SK-N-SH (cell line): ENCODE measurements at regions not wholly inside any gene's neighbourhood (a gene's known extent, or its start where the extent isn't known, plus 50 kb on each side); places are given as distances from the start of the nearest gene placed in this dataset.

ENCODE experiments used
- CTCF ChIA-PET: fragments of 300-600, 350-600 bp; formaldehyde crosslinking; extraction: SDS; loops from one replicate; lab custom pipeline; 2021; lab: Yijun Ruan, JAX
- POLR2A ChIA-PET: fragments of 350-600 bp; sonication (Branson Sonifier 250); formaldehyde crosslinking; extraction: SDS; loops from one replicate; lab custom pipeline; 2020; ENCODE audit warnings: antibody characterized with exemption, inconsistent platforms; lab: Yijun Ruan, JAX
- DNase-seq: peaks from one replicate; pipeline ENCODE4 v3.0.0; 2012
- H2AFZ ChIP-seq: fragments of 200-600 bp; sonication (generic); 2 replicates; pipeline ENCODE4 v1.8.1; 2016; ENCODE audit warnings: antibody characterized with exemption, mild to moderate bottlenecking, low read depth
- H3F3A ChIP-seq: fragments of 200-600 bp; sonication (generic); replicated peaks from 2 replicates; pipeline ENCODE3; 2016; ENCODE audit warnings: antibody characterized with exemption, mild to moderate bottlenecking; ENCODE audit not compliant: insufficient read depth
- H3K27ac ChIP-seq, 2 experiments: fragments of 200-500 bp in 1 of 2; fragments of 200-600 bp in 1 of 2; sonication (Bioruptor generic) in 1 of 2; sonication (generic), shearing (Covaris generic) in 1 of 2; 2 replicates each; pipeline versions ENCODE4 v1.5.1 to v1.6.1; 2014 to 2016; ENCODE audit warnings: low read depth in 2 of 2, inconsistent platforms in 1 of 2, low read length in 1 of 2, mild to moderate bottlenecking in 1 of 2, mixed read lengths in 1 of 2
- H3K27me3 ChIP-seq: fragments of 200-600 bp; sonication (generic), shearing (Covaris generic); 2 replicates; pipeline ENCODE4 v1.6.1; 2016; ENCODE audit warnings: mixed run types; ENCODE audit not compliant: insufficient read depth
- H3K36me3 ChIP-seq, 2 experiments: fragments of 200-500 bp in 1 of 2; fragments of 200-600 bp in 1 of 2; sonication (Bioruptor generic) in 1 of 2; sonication (generic) in 1 of 2; replicated peaks in 1 of 2; 2 replicates each; pipeline versions ENCODE3 to v1.5.1; 2014 to 2016; ENCODE audit warnings: low read length in 1 of 2, mild to moderate bottlenecking in 1 of 2; ENCODE audit not compliant: insufficient read depth in 2 of 2, control insufficient read depth in 1 of 2
- H3K4me1 ChIP-seq, 2 experiments: fragments of 200-500 bp in 1 of 2; fragments of 200-600 bp in 1 of 2; sonication (Bioruptor generic) in 1 of 2; sonication (generic), shearing (Covaris generic) in 1 of 2; 2 replicates each; pipeline versions ENCODE4 v1.5.1 to v1.6.1; 2014 to 2016; ENCODE audit warnings: low read depth in 1 of 2, low read length in 1 of 2, mixed run types in 1 of 2; ENCODE audit not compliant: insufficient read depth in 2 of 2, control insufficient read depth in 1 of 2
- H3K4me2 ChIP-seq: fragments of 200-600 bp; sonication (generic), shearing (Covaris generic); 2 replicates; pipeline ENCODE4 v1.6.1; 2017; ENCODE audit warnings: mixed run types
- H3K4me3 ChIP-seq, 2 experiments: fragments of 200-500 bp in 1 of 2; fragments of 200-600 bp in 1 of 2; sonication (Bioruptor generic) in 1 of 2; sonication (generic), shearing (Covaris generic) in 1 of 2; 2 replicates each; pipeline versions ENCODE4 v1.5.1 to v1.8.1; 2014 to 2016; ENCODE audit warnings: low read depth in 2 of 2, inconsistent platforms in 1 of 2, low read length in 1 of 2, mild to moderate bottlenecking in 1 of 2, mixed read lengths in 1 of 2, moderate library complexity in 1 of 2
- H3K79me2 ChIP-seq: fragments of 200-600 bp; sonication (generic); 2 replicates; pipeline ENCODE4 v1.8.1; 2017; ENCODE audit warnings: mild to moderate bottlenecking; ENCODE audit not compliant: insufficient read depth
- H3K9ac ChIP-seq: fragments of 200-600 bp; sonication (generic); 2 replicates; pipeline ENCODE4 v1.6.1; 2017; ENCODE audit warnings: mixed run types
- H3K9me2 ChIP-seq: fragments of 200-600 bp; sonication (generic); 2 replicates; pipeline ENCODE4 v1.6.1; 2017; ENCODE audit warnings: mixed run types
- H3K9me3 ChIP-seq: fragments of 200-600 bp; sonication (generic); 2 replicates; pipeline ENCODE4 v1.6.1; 2017; ENCODE audit warnings: mixed run types, mild to moderate bottlenecking, moderate library complexity
- H4K20me1 ChIP-seq: fragments of 200-600 bp; sonication (generic); 2 replicates; pipeline ENCODE4 v1.6.1; 2017; ENCODE audit warnings: mild to moderate bottlenecking, mixed run types; ENCODE audit not compliant: insufficient read depth
- CTCF ChIP-seq: fragments of 200-600 bp; sonication (generic); IDR thresholded peaks from 2 replicates; pipeline ENCODE4 v1.6.1; 2017; ENCODE audit warnings: antibody characterized with exemption, mild to moderate bottlenecking, moderate library complexity
- ELF1 ChIP-seq: IDR thresholded peaks from 2 replicates; pipeline ENCODE4 v1.4.0; 2012
- EP300 ChIP-seq, 2 experiments: IDR thresholded peaks; 2 replicates each; pipeline versions ENCODE4 v1.4.0 to v1.6.1; 2012; ENCODE audit warnings: borderline replicate concordance in 1 of 2, low read depth in 1 of 2, low read length in 1 of 2
- GATA2 ChIP-seq: sonication (generic); formaldehyde crosslinking; IDR thresholded peaks from 2 replicates; pipeline ENCODE4 v1.5.0; 2020; ENCODE audit warnings: mild to moderate bottlenecking, missing genetic modification reagents
- MXI1 ChIP-seq: IDR thresholded peaks from 2 replicates; pipeline ENCODE4 v1.6.1; 2012; ENCODE audit warnings: mild to moderate bottlenecking, low read depth, low read length, improper control_type of control experiment
- NRF1 ChIP-seq: IDR thresholded peaks from 2 replicates; pipeline ENCODE4 v1.6.1; 2012; ENCODE audit warnings: low read depth, mild to moderate bottlenecking, low read length
- RCOR1 ChIP-seq: fragments of 150-350 bp; IDR thresholded peaks from 2 replicates; pipeline ENCODE4 v1.6.1; 2017; ENCODE audit warnings: antibody characterized with exemption, low read length
- RFX5 ChIP-seq: IDR thresholded peaks from 2 replicates; pipeline ENCODE4 v1.6.1; 2012; ENCODE audit warnings: mild to moderate bottlenecking, improper control_type of control experiment, low read length
- SIN3A ChIP-seq: IDR thresholded peaks from 2 replicates; pipeline ENCODE4 v1.6.1; 2012; ENCODE audit warnings: low read depth, mild to moderate bottlenecking, low read length, moderate library complexity, borderline replicate concordance
- SMC3 ChIP-seq: IDR thresholded peaks from 2 replicates; pipeline ENCODE4 v1.6.1; 2012; ENCODE audit warnings: low read depth, low read length, improper control_type of control experiment
- TAF1 ChIP-seq: IDR thresholded peaks from 2 replicates; pipeline ENCODE4 v1.6.1; 2012; ENCODE audit warnings: low read depth, mild to moderate bottlenecking, low read length, moderate library complexity, borderline replicate concordance
- TCF12 ChIP-seq: IDR thresholded peaks from 2 replicates; pipeline ENCODE4 v1.4.0; 2012
- YY1 ChIP-seq: IDR thresholded peaks from 2 replicates; pipeline ENCODE4 v1.4.0; 2012; ENCODE audit warnings: low read depth, mild to moderate bottlenecking
- ZBTB33 ChIP-seq: IDR thresholded peaks from 2 replicates; pipeline ENCODE4 v1.4.0; 2012; ENCODE audit warnings: low read depth, borderline replicate concordance
- WGBS: methylation state at CpG from one replicate; pipeline ENCODE4 v1.1.6; 2017; ENCODE audit warnings: low lambda C conversion rate; 5-methylcytosine and 5-hydroxymethylcytosine counted together
- TF ChIP-seq, protein P1 (sequence below): fragments of 150-350 bp; IDR thresholded peaks from 2 replicates; pipeline ENCODE4 v1.6.1; 2017; ENCODE audit warnings: antibody characterized with exemption, low read length, low read depth, borderline replicate concordance
- TF ChIP-seq, protein P2 (sequence below): IDR thresholded peaks from 2 replicates; pipeline ENCODE4 v1.6.1; 2012; ENCODE audit warnings: mild to moderate bottlenecking, low read depth, low read length, moderate library complexity
- TF ChIP-seq, protein P3 (sequence below): fragments of 150-350 bp; IDR thresholded peaks from 2 replicates; pipeline ENCODE4 v1.6.1; 2016; ENCODE audit warnings: mild to moderate bottlenecking, low read depth, low read length

DNA sequence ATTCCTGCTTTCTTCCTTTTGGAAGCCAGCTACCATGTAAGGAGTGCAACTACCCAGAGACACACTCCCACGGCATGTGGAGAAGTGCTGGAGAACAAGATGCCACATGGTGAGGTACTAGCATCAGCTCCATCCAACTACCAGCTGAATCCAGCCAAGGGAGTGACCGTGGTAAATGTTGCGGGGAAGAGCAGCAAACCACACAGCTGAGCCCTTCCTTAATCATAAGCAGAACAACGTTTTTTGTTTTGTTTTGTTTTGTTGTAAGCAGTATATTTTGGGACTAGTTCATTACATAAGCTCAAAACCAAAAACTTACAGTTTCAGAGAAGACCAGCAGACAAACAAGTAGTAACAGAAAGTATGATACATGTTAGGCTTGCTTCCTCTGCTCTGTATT, 212.6 kb upstream of the ATP10A start:
- no peaks in the 10 kb centered on the region for H4K20me1 ChIP-seq
- H3K9me2 ChIP-seq: no peaks in the 10 kb centered on the region
- 40% methylated on average over 4 of the region's 4 CpGs for WGBS
- H3K27me3 ChIP-seq: no peaks in the 10 kb centered on the region
- CTCF ChIA-PET: interaction anchor here (1.1 kb wide), 1 partner anchor 10 kb away, joined by 3 read pairs; no protein-coding TSS in a partner anchor
- no peak overlapping the region for H3K27ac ChIP-seq
- H3K79me2 ChIP-seq: no peaks in the 10 kb centered on the region
- H3K9me3 ChIP-seq: no peaks in the 10 kb centered on the region
- POLR2A ChIA-PET: no interaction called here
- no peak overlapping the region for H3K9ac ChIP-seq
- no peaks in the 10 kb centered on the region for H3K36me3 ChIP-seq
- TF ChIP-seq RCOR1 (no peak), SIN3A (no peak), SMC3 (no peak), MXI1 (no peak), RFX5 (no peak), YY1 (no peak), EP300 (IDR thresholded peaks at IDR 0.05; ENCODE audit: borderline replicate concordance in 1 of 2, low read depth in 1 of 2, low read length in 1 of 2) (no peak), ELF1 (no peak), TAF1 (no peak), NRF1 (no peak), CTCF (no peak), ZBTB33 (no peak), TCF12 (no peak), GATA2 (no peak)
- TF ChIP-seq, protein P1, sequence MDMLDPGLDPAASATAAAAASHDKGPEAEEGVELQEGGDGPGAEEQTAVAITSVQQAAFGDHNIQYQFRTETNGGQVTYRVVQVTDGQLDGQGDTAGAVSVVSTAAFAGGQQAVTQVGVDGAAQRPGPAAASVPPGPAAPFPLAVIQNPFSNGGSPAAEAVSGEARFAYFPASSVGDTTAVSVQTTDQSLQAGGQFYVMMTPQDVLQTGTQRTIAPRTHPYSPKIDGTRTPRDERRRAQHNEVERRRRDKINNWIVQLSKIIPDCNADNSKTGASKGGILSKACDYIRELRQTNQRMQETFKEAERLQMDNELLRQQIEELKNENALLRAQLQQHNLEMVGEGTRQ: no peak
- TF ChIP-seq, protein P2, sequence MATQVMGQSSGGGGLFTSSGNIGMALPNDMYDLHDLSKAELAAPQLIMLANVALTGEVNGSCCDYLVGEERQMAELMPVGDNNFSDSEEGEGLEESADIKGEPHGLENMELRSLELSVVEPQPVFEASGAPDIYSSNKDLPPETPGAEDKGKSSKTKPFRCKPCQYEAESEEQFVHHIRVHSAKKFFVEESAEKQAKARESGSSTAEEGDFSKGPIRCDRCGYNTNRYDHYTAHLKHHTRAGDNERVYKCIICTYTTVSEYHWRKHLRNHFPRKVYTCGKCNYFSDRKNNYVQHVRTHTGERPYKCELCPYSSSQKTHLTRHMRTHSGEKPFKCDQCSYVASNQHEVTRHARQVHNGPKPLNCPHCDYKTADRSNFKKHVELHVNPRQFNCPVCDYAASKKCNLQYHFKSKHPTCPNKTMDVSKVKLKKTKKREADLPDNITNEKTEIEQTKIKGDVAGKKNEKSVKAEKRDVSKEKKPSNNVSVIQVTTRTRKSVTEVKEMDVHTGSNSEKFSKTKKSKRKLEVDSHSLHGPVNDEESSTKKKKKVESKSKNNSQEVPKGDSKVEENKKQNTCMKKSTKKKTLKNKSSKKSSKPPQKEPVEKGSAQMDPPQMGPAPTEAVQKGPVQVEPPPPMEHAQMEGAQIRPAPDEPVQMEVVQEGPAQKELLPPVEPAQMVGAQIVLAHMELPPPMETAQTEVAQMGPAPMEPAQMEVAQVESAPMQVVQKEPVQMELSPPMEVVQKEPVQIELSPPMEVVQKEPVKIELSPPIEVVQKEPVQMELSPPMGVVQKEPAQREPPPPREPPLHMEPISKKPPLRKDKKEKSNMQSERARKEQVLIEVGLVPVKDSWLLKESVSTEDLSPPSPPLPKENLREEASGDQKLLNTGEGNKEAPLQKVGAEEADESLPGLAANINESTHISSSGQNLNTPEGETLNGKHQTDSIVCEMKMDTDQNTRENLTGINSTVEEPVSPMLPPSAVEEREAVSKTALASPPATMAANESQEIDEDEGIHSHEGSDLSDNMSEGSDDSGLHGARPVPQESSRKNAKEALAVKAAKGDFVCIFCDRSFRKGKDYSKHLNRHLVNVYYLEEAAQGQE: no peak
- TF ChIP-seq, protein P3, sequence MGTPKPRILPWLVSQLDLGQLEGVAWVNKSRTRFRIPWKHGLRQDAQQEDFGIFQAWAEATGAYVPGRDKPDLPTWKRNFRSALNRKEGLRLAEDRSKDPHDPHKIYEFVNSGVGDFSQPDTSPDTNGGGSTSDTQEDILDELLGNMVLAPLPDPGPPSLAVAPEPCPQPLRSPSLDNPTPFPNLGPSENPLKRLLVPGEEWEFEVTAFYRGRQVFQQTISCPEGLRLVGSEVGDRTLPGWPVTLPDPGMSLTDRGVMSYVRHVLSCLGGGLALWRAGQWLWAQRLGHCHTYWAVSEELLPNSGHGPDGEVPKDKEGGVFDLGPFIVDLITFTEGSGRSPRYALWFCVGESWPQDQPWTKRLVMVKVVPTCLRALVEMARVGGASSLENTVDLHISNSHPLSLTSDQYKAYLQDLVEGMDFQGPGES: no peak
- TF ChIP-seq, all 33 proteins: peak for 0
- no peak overlapping the region for H2AFZ ChIP-seq
- no peak for DNase-seq
- H3F3A ChIP-seq: no peaks in the 10 kb centered on the region
- H3K4me2 ChIP-seq: no peak overlapping the region
- H3K4me3 ChIP-seq: no peak overlapping the region
- H3K4me1 ChIP-seq: no peaks in the 10 kb centered on the region
